ENCODE measurements at regions not wholly inside any gene's neighbourhood (a gene's known extent, or its start where the extent isn't known, plus 50 kb on each side); places are given as distances from the start of the nearest gene placed in this dataset.

GRCh38 chr1:209490013-209490412, 93.5 kb upstream of the CAMK1G start:
- TF ChIP-seq CTCF (conservative IDR thresholded peaks at IDR 0.05), result peak; percentile 79

GRCh38 chr1:209491031-209491430, 92.5 kb upstream of the CAMK1G start:
- Mint-ChIP-seq H3K4me1 (peaks cover 53% of the 10 kb centered on the region), H3K27me3 (ENCODE audit: insufficient read depth) (no peaks in the 10 kb centered on the region), H3K27ac (peak overlapping the region; percentile 19), H3K9me3 (peaks cover 14% of the 10 kb centered on the region), H3K4me3 (no peak overlapping the region), H3K36me3 (ENCODE audit: low read depth) (peaks cover 5% of the 10 kb centered on the region)
- no peak for DNase-seq
- H3K4me1 ChIP-seq (ENCODE audit: control insufficient read depth, insufficient read depth, low read length), result peaks cover 12% of the 10 kb centered on the region
- no peaks in the 10 kb centered on the region for H3K36me3 ChIP-seq (ENCODE audit: control insufficient read depth, insufficient read depth, low read length)
- TF ChIP-seq CTCF (conservative IDR thresholded peaks at IDR 0.05), result no peak
- H3K27me3 ChIP-seq (ENCODE audit: control insufficient read depth, insufficient read depth, low read length, poor library complexity, severe bottlenecking), result no peaks in the 10 kb centered on the region
- WGBS, 2 experiments (ENCODE audit: insufficient coverage in 1 of 2, insufficient read length in 1 of 2), result 84 to 90% methylated on average over 2 of the region's 2 CpGs
- no peak overlapping the region for H3K27ac ChIP-seq (ENCODE audit: low read depth, low read length)
- H3K9ac ChIP-seq (ENCODE audit: extremely low read depth, low read length, poor library complexity, severe bottlenecking), result no peak overlapping the region
- peaks cover 18% of the 10 kb centered on the region for H3K9me3 ChIP-seq (ENCODE audit: control insufficient read depth, low read length)
- H3K4me3 ChIP-seq (ENCODE audit: low read length), result peak overlapping the region; percentile 29

More at GRCh38 chr1:209490013-209490412, 93.5 kb upstream of the CAMK1G start:
- peak; percentile 18 for DNase-seq
- Histone ChIP-seq H3K4me1 (ENCODE audit: control insufficient read depth, insufficient read depth, low read length) (peaks cover 12% of the 10 kb centered on the region), H3K27ac (ENCODE audit: low read depth, low read length) (no peak overlapping the region), H3K9me3 (ENCODE audit: control insufficient read depth, low read length) (peaks cover 9% of the 10 kb centered on the region), H3K27me3 (ENCODE audit: control insufficient read depth, insufficient read depth, low read length, poor library complexity, severe bottlenecking) (no peaks in the 10 kb centered on the region), H3K36me3 (ENCODE audit: control insufficient read depth, insufficient read depth, low read length) (no peaks in the 10 kb centered on the region), H3K9ac (ENCODE audit: extremely low read depth, low read length, poor library complexity, severe bottlenecking) (no peak overlapping the region), H3K4me3 (ENCODE audit: low read length) (no peak overlapping the region)
- H3K9me3 Mint-ChIP-seq, result peaks cover 8% of the 10 kb centered on the region
- no peak overlapping the region for H3K27ac Mint-ChIP-seq
- H3K36me3 Mint-ChIP-seq (ENCODE audit: low read depth), result peaks cover 3% of the 10 kb centered on the region
- 63 to 78% methylated on average over 2 to 3 of the region's 3 CpGs for WGBS, 2 experiments (ENCODE audit: insufficient coverage in 1 of 2, insufficient read length in 1 of 2)
- no peaks in the 10 kb centered on the region for H3K27me3 Mint-ChIP-seq (ENCODE audit: insufficient read depth)
- peaks cover 63% of the 10 kb centered on the region for H3K4me1 Mint-ChIP-seq
- no peak overlapping the region for H3K4me3 Mint-ChIP-seq

- peak; percentile 59 for DNase-seq
- H3K4me1 ChIP-seq (ENCODE audit: control insufficient read depth, insufficient read depth, low read length), result peaks cover 12% of the 10 kb centered on the region
- WGBS, 2 experiments (ENCODE audit: insufficient coverage in 1 of 2, insufficient read length in 1 of 2), result 58% methylated on average over 1 of the region's 1 CpG; no CpG with 5 or more reads in 1 of the 2 experiments
Observed at GRCh38 chr1:209491496-209491895, 92.0 kb upstream of the CAMK1G start.

More at GRCh38 chr1:209491496-209491895, 92.0 kb upstream of the CAMK1G start:
- Mint-ChIP-seq H3K4me1 (peaks cover 53% of the 10 kb centered on the region), H3K36me3 (ENCODE audit: low read depth) (peaks cover 5% of the 10 kb centered on the region), H3K9me3 (peaks cover 17% of the 10 kb centered on the region), H3K27ac (peak overlapping the region; percentile 19), H3K4me3 (no peak overlapping the region), H3K27me3 (ENCODE audit: insufficient read depth) (no peaks in the 10 kb centered on the region)
- H3K27me3 ChIP-seq (ENCODE audit: control insufficient read depth, insufficient read depth, low read length, poor library complexity, severe bottlenecking), result no peaks in the 10 kb centered on the region
- H3K9me3 ChIP-seq (ENCODE audit: control insufficient read depth, low read length), result peaks cover 18% of the 10 kb centered on the region
- no peak overlapping the region for H3K9ac ChIP-seq (ENCODE audit: extremely low read depth, low read length, poor library complexity, severe bottlenecking)
- H3K27ac ChIP-seq (ENCODE audit: low read depth, low read length), result no peak overlapping the region
- H3K36me3 ChIP-seq (ENCODE audit: control insufficient read depth, insufficient read depth, low read length), result no peaks in the 10 kb centered on the region
- TF ChIP-seq CTCF (conservative IDR thresholded peaks at IDR 0.05), result no peak
- H3K4me3 ChIP-seq (ENCODE audit: low read length), result peak overlapping the region; percentile 29

Data from endodermal cell (in vitro differentiated cells).